K562 (cell line): ENCODE measurements at regions not wholly inside any gene's neighbourhood (a gene's known extent, or its start where the extent isn't known, plus 50 kb on each side); places are given as distances from the start of the nearest gene placed in this dataset.

Source experiments
- ATAC-seq: fragments of 200-7000 bp; cut with Tn5 transposase; 3 replicates; pipeline ENCODE4 v1.9.1; 2020; ENCODE audit warnings: moderate library complexity
- BruUV-seq: library from RNA; stranded (reverse); fragments of 400-500 nt; replicated peaks from 2 replicates; lab custom pipeline; 2021; lab: Mats Ljungman, UMichigan
- CTCF ChIA-PET: fragments of 300-600 bp; formaldehyde crosslinking; extraction: SDS; loops from one replicate; lab custom pipeline; 2021; ENCODE audit warnings: low intra/inter-chr PET ratio; lab: Yijun Ruan, JAX
- POLR2A ChIA-PET: fragments of 300-600, 350-650 bp; sonication (Branson Sonifier 250); formaldehyde crosslinking; extraction: SDS; loops from one replicate; lab custom pipeline; 2021; ENCODE audit warnings: antibody characterized with exemption, inconsistent platforms; lab: Yijun Ruan, JAX
- DNase-seq, 4 experiments: peaks; one replicate each; pipeline versions ENCODE4 v3.0.0 to v3.0.0-alpha.2; 2011 to 2018; ENCODE audit warnings: low spot score in 3 of 4, mixed read lengths in 3 of 4; ENCODE audit errors: extremely low read depth in 1 of 4
- FAIRE-seq: peaks from 2 replicates; lab custom pipeline; 2011; peaks lifted over from hg19 to GRCh38; lab: Jason Lieb, UNC
- H2AFZ ChIP-seq: 2 replicates; pipeline ENCODE4 v1.6.0; 2011; ENCODE audit warnings: low read depth, low read length, control low read depth, inconsistent platforms
- H3K27ac ChIP-seq: fragments of 200-600 bp; 3 replicates; pipeline ENCODE4 v1.8.0; 2011; ENCODE audit warnings: low read depth, mild to moderate bottlenecking, control low read depth, inconsistent platforms, low read length, moderate library complexity, mixed read lengths; ENCODE audit errors: extremely low read depth
- H3K27me3 ChIP-seq, 2 experiments: fragments of 300-600 bp in 1 of 2; 2 replicates in 1 of 2; 3 replicates in 1 of 2; pipeline versions ENCODE4 v1.6.0 to v1.8.0; 2011; ENCODE audit warnings: inconsistent platforms in 2 of 2, low read length in 2 of 2, mild to moderate bottlenecking in 1 of 2, mixed read lengths in 1 of 2, moderate library complexity in 1 of 2; ENCODE audit not compliant: control insufficient read depth in 2 of 2, insufficient read depth in 2 of 2
- H3K36me3 ChIP-seq: fragments of 300-600 bp; 3 replicates; pipeline ENCODE4 v1.8.0; 2011; ENCODE audit warnings: mild to moderate bottlenecking, low read length, inconsistent platforms; ENCODE audit not compliant: control insufficient read depth, insufficient read depth
- H3K4me1 ChIP-seq, 2 experiments: fragments of 200-600 bp in 1 of 2; replicated peaks in 1 of 2; 2 replicates in 1 of 2; 3 replicates in 1 of 2; pipeline versions ENCODE4 v1.5.1 to v1.8.0; 2011; ENCODE audit warnings: inconsistent platforms in 2 of 2, low read length in 2 of 2, mild to moderate bottlenecking in 1 of 2, mixed read lengths in 1 of 2, moderate library complexity in 1 of 2; ENCODE audit not compliant: control insufficient read depth in 2 of 2, insufficient read depth in 2 of 2
- H3K4me2 ChIP-seq: 2 replicates; pipeline ENCODE4 v1.6.1; 2011; ENCODE audit warnings: low read length, control low read depth, inconsistent platforms, mixed read lengths; ENCODE audit not compliant: insufficient read depth
- H3K4me3 ChIP-seq: fragments of 200-600 bp; sonication (generic), shearing (Covaris generic); 2 replicates; pipeline ENCODE4 v1.5.1; 2016; ENCODE audit warnings: control low read depth, inconsistent platforms
- H3K79me2 ChIP-seq: fragments of 200-600 bp; 3 replicates; pipeline ENCODE4 v1.8.0; 2011; ENCODE audit warnings: low read length, inconsistent platforms; ENCODE audit not compliant: control insufficient read depth, insufficient read depth
- H3K9ac ChIP-seq, 2 experiments: 2 replicates each; pipeline versions ENCODE4 v1.6.0 to v1.6.1; 2011; ENCODE audit warnings: low read depth in 2 of 2, low read length in 2 of 2, control low read depth in 1 of 2, inconsistent platforms in 1 of 2, mild to moderate bottlenecking in 1 of 2, mixed read lengths in 1 of 2; ENCODE audit not compliant: insufficient read depth in 1 of 2
- H3K9me1 ChIP-seq: one replicate; pipeline ENCODE4 v1.6.0; 2011; ENCODE audit warnings: inconsistent platforms, mild to moderate bottlenecking, low read length, moderate library complexity; ENCODE audit not compliant: control insufficient read depth, insufficient read depth
- H3K9me3 ChIP-seq: replicated peaks from 2 replicates; pipeline ENCODE4 v1.5.1; 2011; ENCODE audit warnings: low read depth, low read length, inconsistent platforms; ENCODE audit not compliant: control insufficient read depth, insufficient read depth
- H4K20me1 ChIP-seq: replicated peaks from 2 replicates; pipeline ENCODE4 v1.6.1; 2011; ENCODE audit warnings: low read length, inconsistent platforms, mixed read lengths; ENCODE audit not compliant: control insufficient read depth, insufficient read depth
- BHLHE40 ChIP-seq: IDR thresholded peaks from 2 replicates; pipeline ENCODE4 v1.6.1; 2011; ENCODE audit warnings: low read length, improper control_type of control experiment
- BRD4 ChIP-seq: fragments of 200-600 bp; sonication (generic); IDR thresholded peaks from 2 replicates; pipeline ENCODE4 v1.6.1; 2017; ENCODE audit warnings: inconsistent platforms
- CHD1 ChIP-seq: fragments of 200-600 bp; sonication (generic); IDR thresholded peaks from one replicate; pipeline ENCODE4 v1.6.1; 2012; ENCODE audit warnings: mild to moderate bottlenecking, moderate library complexity, low read length, inconsistent platforms
- EGR1 ChIP-seq: fragments of 450-650 bp; conservative IDR thresholded peaks from 2 replicates; pipeline ENCODE4 v1.6.1; 2017; ENCODE audit warnings: mild to moderate bottlenecking
- GABPA ChIP-seq: fragments of 200-800 bp; sonication (Bioruptor generic); conservative IDR thresholded peaks from 2 replicates; pipeline ENCODE4 v1.6.1; 2016; ENCODE audit warnings: low read depth, missing genetic modification characterization, missing compliant biosample characterization
- KLF6 ChIP-seq: fragments of 250-450 bp; sonication (Bioruptor Pico); IDR thresholded peaks from 2 replicates; pipeline ENCODE4 v1.4.0; 2020; ENCODE audit warnings: mild to moderate bottlenecking, moderate library complexity, borderline replicate concordance
- RBFOX2 ChIP-seq: fragments of 200-400 bp; formaldehyde crosslinking; IDR thresholded peaks from 2 replicates; pipeline ENCODE4 v1.6.1; 2017; ENCODE audit warnings: low read depth, mild to moderate bottlenecking, low read length, moderate library complexity
- SIN3A ChIP-seq, 2 experiments: fragments of 150-350 bp in 1 of 2; IDR thresholded peaks; 2 replicates each; pipeline ENCODE4 v1.6.1; 2011 to 2016; ENCODE audit warnings: borderline replicate concordance in 2 of 2, low read depth in 2 of 2, low read length in 2 of 2, mild to moderate bottlenecking in 2 of 2, moderate library complexity in 2 of 2; ENCODE audit not compliant: control insufficient read depth in 1 of 2
- ZKSCAN8 ChIP-seq: fragments of 200-800 bp; sonication (Bioruptor generic); IDR thresholded peaks from 2 replicates; pipeline ENCODE4 v1.6.1; 2016; ENCODE audit warnings: missing genetic modification characterization, missing compliant biosample characterization
- ZNF79 ChIP-seq: fragments of 250-450 bp; sonication (Bioruptor Pico); IDR thresholded peaks from 2 replicates; pipeline ENCODE4 v1.4.0; 2020; ENCODE audit warnings: low read depth, mild to moderate bottlenecking, moderate library complexity
- WGBS: fragments of 100-300 bp; shearing (Covaris generic); methylation state at CpG from one replicate; pipeline ENCODE4 v1.1.6; 2016; ENCODE audit warnings: low coverage, mixed read lengths; ENCODE audit not compliant: insufficient coverage; ENCODE audit errors: missing lambda C conversion rate; 5-methylcytosine and 5-hydroxymethylcytosine counted together
- in situ Hi-C: fragments of 300-500 bp; cut with MboI; formaldehyde crosslinking; loops from 4 replicates; pipeline ENCODE4 v1.15.0; 2018; ENCODE audit warnings: inconsistent platforms, mixed read lengths
- intact Hi-C: fragments of 100-400 bp; cut with micrococcal nuclease; formaldehyde crosslinking; loops from 2 replicates; pipeline ENCODE4 v1.14.2; 2022
- TF ChIP-seq, protein P1 (sequence below): fragments of 450-650 bp; IDR thresholded peaks from 2 replicates; pipeline ENCODE4 v1.6.1; 2017; ENCODE audit warnings: mild to moderate bottlenecking, moderate library complexity
- TF ChIP-seq, protein P2 (sequence below): fragments of 450-650 bp; formaldehyde crosslinking; IDR thresholded peaks from 2 replicates; pipeline ENCODE4 v1.4.0; 2022; ENCODE audit warnings: missing genetic modification characterization
- TF ChIP-seq, protein P3 (sequence below): fragments of 450-650 bp; IDR thresholded peaks from 2 replicates; pipeline ENCODE4 v1.6.1; 2016; ENCODE audit warnings: borderline replicate concordance

GRCh38 chr6:144757299-144757698 lies 472.2 kb downstream of the UTRN start (continued):
- TF ChIP-seq, protein P1, sequence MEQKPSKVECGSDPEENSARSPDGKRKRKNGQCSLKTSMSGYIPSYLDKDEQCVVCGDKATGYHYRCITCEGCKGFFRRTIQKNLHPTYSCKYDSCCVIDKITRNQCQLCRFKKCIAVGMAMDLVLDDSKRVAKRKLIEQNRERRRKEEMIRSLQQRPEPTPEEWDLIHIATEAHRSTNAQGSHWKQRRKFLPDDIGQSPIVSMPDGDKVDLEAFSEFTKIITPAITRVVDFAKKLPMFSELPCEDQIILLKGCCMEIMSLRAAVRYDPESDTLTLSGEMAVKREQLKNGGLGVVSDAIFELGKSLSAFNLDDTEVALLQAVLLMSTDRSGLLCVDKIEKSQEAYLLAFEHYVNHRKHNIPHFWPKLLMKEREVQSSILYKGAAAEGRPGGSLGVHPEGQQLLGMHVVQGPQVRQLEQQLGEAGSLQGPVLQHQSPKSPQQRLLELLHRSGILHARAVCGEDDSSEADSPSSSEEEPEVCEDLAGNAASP, result no peak
- TF ChIP-seq, protein P2, sequence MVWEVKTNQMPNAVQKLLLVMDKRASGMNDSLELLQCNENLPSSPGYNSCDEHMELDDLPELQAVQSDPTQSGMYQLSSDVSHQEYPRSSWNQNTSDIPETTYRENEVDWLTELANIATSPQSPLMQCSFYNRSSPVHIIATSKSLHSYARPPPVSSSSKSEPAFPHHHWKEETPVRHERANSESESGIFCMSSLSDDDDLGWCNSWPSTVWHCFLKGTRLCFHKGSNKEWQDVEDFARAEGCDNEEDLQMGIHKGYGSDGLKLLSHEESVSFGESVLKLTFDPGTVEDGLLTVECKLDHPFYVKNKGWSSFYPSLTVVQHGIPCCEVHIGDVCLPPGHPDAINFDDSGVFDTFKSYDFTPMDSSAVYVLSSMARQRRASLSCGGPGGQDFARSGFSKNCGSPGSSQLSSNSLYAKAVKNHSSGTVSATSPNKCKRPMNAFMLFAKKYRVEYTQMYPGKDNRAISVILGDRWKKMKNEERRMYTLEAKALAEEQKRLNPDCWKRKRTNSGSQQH (CRISPR knock-in tag), result no peak
- no peak for TF ChIP-seq CHD1
- TF ChIP-seq ZKSCAN8 (CRISPR knock-in tag), result no peak

- no peaks in the 10 kb centered on the region for H3K9me1 ChIP-seq
- CTCF ChIA-PET, result no interaction called here
- no peak for FAIRE-seq
Observed at GRCh38 chr6:144757730-144758129, 472.6 kb downstream of the UTRN start.

More at GRCh38 chr6:144757730-144758129, 472.6 kb downstream of the UTRN start:
- no peak overlapping the region for H3K4me3 ChIP-seq
- no peak overlapping the region for H3K4me2 ChIP-seq
- H3K79me2 ChIP-seq, result no peaks in the 10 kb centered on the region
- no peaks in the 10 kb centered on the region for H3K27me3 ChIP-seq
- POLR2A ChIA-PET, result no interaction called here
- 55% methylated on average over 3 of the region's 3 CpGs for WGBS
- ATAC-seq (no peak), DNase-seq (no peak)
- H4K20me1 ChIP-seq, result no peaks in the 10 kb centered on the region
- TF ChIP-seq ZNF79, result no peak
- TF ChIP-seq SIN3A (IDR thresholded peaks at IDR 0.05; ENCODE audit: borderline replicate concordance in 2 of 2, control insufficient read depth in 1 of 2, low read depth in 2 of 2, low read length in 2 of 2), result no peak
- no peak for TF ChIP-seq KLF6 (CRISPR knock-in tag)
- TF ChIP-seq BHLHE40, result no peak
- TF ChIP-seq RBFOX2, result no peak
- TF ChIP-seq, protein P3, sequence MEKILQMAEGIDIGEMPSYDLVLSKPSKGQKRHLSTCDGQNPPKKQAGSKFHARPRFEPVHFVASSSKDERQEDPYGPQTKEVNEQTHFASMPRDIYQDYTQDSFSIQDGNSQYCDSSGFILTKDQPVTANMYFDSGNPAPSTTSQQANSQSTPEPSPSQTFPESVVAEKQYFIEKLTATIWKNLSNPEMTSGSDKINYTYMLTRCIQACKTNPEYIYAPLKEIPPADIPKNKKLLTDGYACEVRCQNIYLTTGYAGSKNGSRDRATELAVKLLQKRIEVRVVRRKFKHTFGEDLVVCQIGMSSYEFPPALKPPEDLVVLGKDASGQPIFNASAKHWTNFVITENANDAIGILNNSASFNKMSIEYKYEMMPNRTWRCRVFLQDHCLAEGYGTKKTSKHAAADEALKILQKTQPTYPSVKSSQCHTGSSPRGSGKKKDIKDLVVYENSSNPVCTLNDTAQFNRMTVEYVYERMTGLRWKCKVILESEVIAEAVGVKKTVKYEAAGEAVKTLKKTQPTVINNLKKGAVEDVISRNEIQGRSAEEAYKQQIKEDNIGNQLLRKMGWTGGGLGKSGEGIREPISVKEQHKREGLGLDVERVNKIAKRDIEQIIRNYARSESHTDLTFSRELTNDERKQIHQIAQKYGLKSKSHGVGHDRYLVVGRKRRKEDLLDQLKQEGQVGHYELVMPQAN, result no peak
- no peak for TF ChIP-seq BRD4
- no peak for TF ChIP-seq GABPA (tag)
- TF ChIP-seq EGR1, result no peak
- in situ Hi-C loops, result no loop called here
- H3K9me3 ChIP-seq, result no peaks in the 10 kb centered on the region
- H3K36me3 ChIP-seq, result no peaks in the 10 kb centered on the region
- H3K27ac ChIP-seq, result no peak overlapping the region
- no peaks in the 10 kb centered on the region for H3K4me1 ChIP-seq
- intact Hi-C loops, result no loop called here
- no peak overlapping the region for H3K9ac ChIP-seq
- BruUV-seq, result no TSS peak
- H2AFZ ChIP-seq, result no peak overlapping the region
